ENCODE measurements at regions not wholly inside any gene's neighbourhood (a gene's known extent, or its start where the extent isn't known, plus 50 kb on each side); places are given as distances from the start of the nearest gene placed in this dataset.

- H3K79me1 ChIP-seq (ENCODE audit: low read depth, low read length) = no peaks in the 10 kb centered on the region
- H3K27ac ChIP-seq (replicated peaks; ENCODE audit: low read length) = no peak overlapping the region
- no peak for DNase-seq (ENCODE audit: low spot score)
Observed at GRCh38 chr4:116860891-116861290, 224.5 kb downstream of the TRAM1L1 start.

DNA sequence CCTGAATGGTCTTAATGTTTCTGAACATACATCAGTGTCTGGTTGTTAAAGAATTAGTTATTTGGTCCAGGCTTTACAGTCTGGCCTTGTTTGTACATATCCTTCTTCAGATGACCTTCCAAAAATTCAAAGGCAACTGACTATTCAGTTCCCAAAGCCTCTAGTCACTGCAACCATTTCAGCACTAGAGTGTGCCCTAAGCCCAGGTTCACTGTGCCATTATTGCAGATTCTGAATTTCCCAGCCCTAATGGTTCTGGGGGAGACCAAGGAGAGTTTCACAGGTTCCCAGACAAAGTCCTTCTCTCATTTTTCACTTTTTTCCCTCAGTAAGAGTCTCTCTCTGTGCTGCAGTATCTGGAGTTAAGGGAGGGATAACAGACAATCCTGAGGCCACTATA is 235.8 kb downstream of the TRAM1L1 start:
- peak overlapping the region; percentile 20 for H2AFZ ChIP-seq (ENCODE audit: low read length)
- H2BK5ac ChIP-seq (ENCODE audit: low read length) = no peak overlapping the region
- no peak overlapping the region for H3K9ac ChIP-seq (ENCODE audit: low read depth, low read length, poor library complexity)
- H2AK5ac ChIP-seq (ENCODE audit: low read depth, low read length) = no peak overlapping the region
- H3K4me2 ChIP-seq (ENCODE audit: insufficient read depth, low read length, poor library complexity, severe bottlenecking) = no peak overlapping the region
- no peak overlapping the region for H4K91ac ChIP-seq (ENCODE audit: low read depth, low read length, poor library complexity)
- H3K4me1 ChIP-seq (ENCODE audit: control insufficient read depth in 2 of 2, insufficient read depth in 1 of 2, low read depth in 1 of 2, low read length in 2 of 2) = no peaks in the 10 kb centered on the region
- H4K8ac ChIP-seq (ENCODE audit: low read depth, low read length) = no peak overlapping the region
- no peak overlapping the region for H2BK15ac ChIP-seq (ENCODE audit: low read length)
- H3K18ac ChIP-seq (ENCODE audit: low read length) = no peak overlapping the region
- H2BK120ac ChIP-seq (ENCODE audit: low read depth, low read length) = no peak overlapping the region
- no peak overlapping the region for H2BK12ac ChIP-seq (ENCODE audit: low read length)
- H3K14ac ChIP-seq (ENCODE audit: low read length) = no peak overlapping the region
- H3K36me3 ChIP-seq (replicated peaks in 1 of 2; ENCODE audit: control insufficient read depth in 2 of 2, insufficient read depth in 2 of 2, low read length in 2 of 2) = no peaks in the 10 kb centered on the region
- no peak overlapping the region for H3K4me3 ChIP-seq (ENCODE audit: low read length in 2 of 2)
- H3K23ac ChIP-seq (ENCODE audit: low read depth, low read length, poor library complexity) = no peak overlapping the region
- no peaks in the 10 kb centered on the region for H3K27me3 ChIP-seq (ENCODE audit: control insufficient read depth in 3 of 3, insufficient read depth in 3 of 3, low read depth in 1 of 3, low read length in 3 of 3)
- no peak for DNase-seq (ENCODE audit: low spot score)
- H3K79me1 ChIP-seq (ENCODE audit: low read depth, low read length) = no peaks in the 10 kb centered on the region
- H3K27ac ChIP-seq (replicated peaks; ENCODE audit: low read length) = no peak overlapping the region
- no peaks in the 10 kb centered on the region for H3K9me3 ChIP-seq (replicated peaks in 1 of 2; ENCODE audit: control insufficient read depth in 2 of 2, insufficient read depth in 1 of 2, low read depth in 1 of 2, low read length in 2 of 2)
- H3K4ac ChIP-seq (ENCODE audit: low read length) = no peak overlapping the region

More at GRCh38 chr4:116860891-116861290, 224.5 kb downstream of the TRAM1L1 start:
- Histone ChIP-seq H3K9me3 (replicated peaks in 1 of 2; ENCODE audit: control insufficient read depth in 2 of 2, insufficient read depth in 1 of 2, low read depth in 1 of 2, low read length in 2 of 2) (no peaks in the 10 kb centered on the region), H2BK5ac (ENCODE audit: low read length) (no peak overlapping the region), H2AK5ac (ENCODE audit: low read depth, low read length) (no peak overlapping the region), H4K91ac (ENCODE audit: low read depth, low read length, poor library complexity) (no peak overlapping the region), H2AFZ (ENCODE audit: low read length) (no peak overlapping the region), H4K8ac (ENCODE audit: low read depth, low read length) (no peak overlapping the region), H3K4me2 (ENCODE audit: insufficient read depth, low read length, poor library complexity, severe bottlenecking) (no peak overlapping the region), H3K18ac (ENCODE audit: low read length) (no peak overlapping the region), H3K36me3 (replicated peaks in 1 of 2; ENCODE audit: control insufficient read depth in 2 of 2, insufficient read depth in 2 of 2, low read length in 2 of 2) (no peaks in the 10 kb centered on the region), H2BK15ac (ENCODE audit: low read length) (no peak overlapping the region), H3K23ac (ENCODE audit: low read depth, low read length, poor library complexity) (no peak overlapping the region), H3K14ac (ENCODE audit: low read length) (no peak overlapping the region), H3K4me1 (ENCODE audit: control insufficient read depth in 2 of 2, insufficient read depth in 1 of 2, low read depth in 1 of 2, low read length in 2 of 2) (no peaks in the 10 kb centered on the region), H3K4ac (ENCODE audit: low read length) (no peak overlapping the region), H3K9ac (ENCODE audit: low read depth, low read length, poor library complexity) (no peak overlapping the region), H2BK12ac (ENCODE audit: low read length) (no peak overlapping the region), H2BK120ac (ENCODE audit: low read depth, low read length) (no peak overlapping the region), H3K27me3 (ENCODE audit: control insufficient read depth in 3 of 3, insufficient read depth in 3 of 3, low read depth in 1 of 3, low read length in 3 of 3) (no peaks in the 10 kb centered on the region), H3K4me3 (ENCODE audit: low read length in 2 of 2) (no peak overlapping the region)
- WGBS, 2 donors (ENCODE audit: extremely low coverage in 2 of 2, insufficient read length in 2 of 2, insufficient replicate concordance in 1 of 2) = no CpG with 5 or more reads among the region's 1 CpG

- Histone ChIP-seq H3K18ac (ENCODE audit: low read length) (no peak overlapping the region), H3K36me3 (replicated peaks in 1 of 2; ENCODE audit: control insufficient read depth in 2 of 2, insufficient read depth in 2 of 2, low read length in 2 of 2) (no peaks in the 10 kb centered on the region), H3K9me3 (replicated peaks in 1 of 2; ENCODE audit: control insufficient read depth in 2 of 2, insufficient read depth in 1 of 2, low read depth in 1 of 2, low read length in 2 of 2) (no peaks in the 10 kb centered on the region), H3K4me1 (ENCODE audit: control insufficient read depth in 2 of 2, insufficient read depth in 1 of 2, low read depth in 1 of 2, low read length in 2 of 2) (peaks cover 0 to 2% of the 10 kb centered on the region in 2 donors), H2AK5ac (ENCODE audit: low read depth, low read length) (no peak overlapping the region), H2BK120ac (ENCODE audit: low read depth, low read length) (no peak overlapping the region), H3K23ac (ENCODE audit: low read depth, low read length, poor library complexity) (no peak overlapping the region), H4K91ac (ENCODE audit: low read depth, low read length, poor library complexity) (no peak overlapping the region), H2BK5ac (ENCODE audit: low read length) (no peak overlapping the region), H3K27ac (replicated peaks; ENCODE audit: low read length) (no peak overlapping the region), H3K9ac (ENCODE audit: low read depth, low read length, poor library complexity) (no peak overlapping the region), H3K79me1 (ENCODE audit: low read depth, low read length) (no peaks in the 10 kb centered on the region), H2BK15ac (ENCODE audit: low read length) (no peak overlapping the region), H4K8ac (ENCODE audit: low read depth, low read length) (no peak overlapping the region), H3K4ac (ENCODE audit: low read length) (no peak overlapping the region), H3K4me3 (ENCODE audit: low read length in 2 of 2) (no peak overlapping the region), H3K27me3 (ENCODE audit: control insufficient read depth in 3 of 3, insufficient read depth in 3 of 3, low read depth in 1 of 3, low read length in 3 of 3) (no peaks in the 10 kb centered on the region), H2BK12ac (ENCODE audit: low read length) (no peak overlapping the region), H2AFZ (ENCODE audit: low read length) (no peak overlapping the region), H3K14ac (ENCODE audit: low read length) (no peak overlapping the region), H3K4me2 (ENCODE audit: insufficient read depth, low read length, poor library complexity, severe bottlenecking) (no peak overlapping the region)
- DNase-seq (ENCODE audit: low spot score) = no peak
- no CpG with 5 or more reads among the region's 2 CpGs for WGBS, 2 donors (ENCODE audit: extremely low coverage in 2 of 2, insufficient read length in 2 of 2, insufficient replicate concordance in 1 of 2)
Observed at GRCh38 chr4:116847616-116848015, 237.8 kb downstream of the TRAM1L1 start.

DNA sequence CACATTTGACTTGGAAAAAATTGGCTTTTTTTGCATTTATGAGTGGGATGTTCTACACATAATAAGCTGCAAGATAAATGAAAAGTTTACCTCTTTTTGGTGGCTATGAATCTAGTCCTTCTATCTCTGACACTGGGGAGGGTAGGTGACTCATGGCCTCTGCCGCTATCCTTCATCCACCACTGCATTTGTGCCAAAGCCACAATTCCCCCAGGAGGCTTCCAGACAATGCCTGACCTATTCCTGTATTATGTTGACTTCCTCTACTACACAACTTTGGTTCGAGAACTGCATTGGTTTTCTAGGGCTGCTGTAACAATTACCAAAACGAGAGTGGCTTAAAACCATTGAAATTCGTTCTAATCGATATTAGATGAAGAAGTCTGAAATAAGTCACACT is 245.6 kb downstream of the TRAM1L1 start:
- H2AFZ ChIP-seq (ENCODE audit: low read length) = peak overlapping the region; percentile 35
- H4K91ac ChIP-seq (ENCODE audit: low read depth, low read length, poor library complexity) = no peak overlapping the region
- WGBS, 2 donors (ENCODE audit: extremely low coverage in 2 of 2, insufficient read length in 2 of 2, insufficient replicate concordance in 1 of 2) = no CpG with 5 or more reads among the region's 5 CpGs
- no peak overlapping the region for H3K23ac ChIP-seq (ENCODE audit: low read depth, low read length, poor library complexity)
- H4K8ac ChIP-seq (ENCODE audit: low read depth, low read length) = no peak overlapping the region
- H2BK12ac ChIP-seq (ENCODE audit: low read length) = no peak overlapping the region
- no peak overlapping the region for H2AK5ac ChIP-seq (ENCODE audit: low read depth, low read length)
- peaks cover 0 to 6% of the 10 kb centered on the region in 2 donors for H3K4me1 ChIP-seq (ENCODE audit: control insufficient read depth in 2 of 2, insufficient read depth in 1 of 2, low read depth in 1 of 2, low read length in 2 of 2)
- H3K14ac ChIP-seq (ENCODE audit: low read length) = no peak overlapping the region
- H3K27ac ChIP-seq (replicated peaks; ENCODE audit: low read length) = no peak overlapping the region
- H3K4ac ChIP-seq (ENCODE audit: low read length) = no peak overlapping the region
- H2BK15ac ChIP-seq (ENCODE audit: low read length) = no peak overlapping the region
- H3K9ac ChIP-seq (ENCODE audit: low read depth, low read length, poor library complexity) = no peak overlapping the region
- no peak overlapping the region for H3K18ac ChIP-seq (ENCODE audit: low read length)
- no peak overlapping the region for H3K4me2 ChIP-seq (ENCODE audit: insufficient read depth, low read length, poor library complexity, severe bottlenecking)
- no peaks in the 10 kb centered on the region for H3K79me1 ChIP-seq (ENCODE audit: low read depth, low read length)
- no peak overlapping the region for H3K4me3 ChIP-seq (ENCODE audit: low read length in 2 of 2)
- no peaks in the 10 kb centered on the region for H3K9me3 ChIP-seq (replicated peaks in 1 of 2; ENCODE audit: control insufficient read depth in 2 of 2, insufficient read depth in 1 of 2, low read depth in 1 of 2, low read length in 2 of 2)
- no peak overlapping the region for H2BK5ac ChIP-seq (ENCODE audit: low read length)
- H2BK120ac ChIP-seq (ENCODE audit: low read depth, low read length) = no peak overlapping the region
- H3K27me3 ChIP-seq (ENCODE audit: control insufficient read depth in 3 of 3, insufficient read depth in 3 of 3, low read depth in 1 of 3, low read length in 3 of 3) = no peaks in the 10 kb centered on the region
- no peak for DNase-seq (ENCODE audit: low spot score)
- no peaks in the 10 kb centered on the region for H3K36me3 ChIP-seq (replicated peaks in 1 of 2; ENCODE audit: control insufficient read depth in 2 of 2, insufficient read depth in 2 of 2, low read length in 2 of 2)

Data from neuronal stem cell (in vitro differentiated cells).